HG03565 (cell line): ENCODE measurements at regions not wholly inside any gene's neighbourhood (a gene's known extent, or its start where the extent isn't known, plus 50 kb on each side); places are given as distances from the start of the nearest gene placed in this dataset.
"Not testable (repeated sequence)": the region's sequence is repeated elsewhere in the genome, so short reads cannot be mapped to it uniquely, and the experiment has no call there.

Experiments
- ATAC-seq: cut with Tn5 transposase; IDR thresholded peaks from one replicate; pipeline ENCODE4 v1.9.1; 2021; ENCODE audit warnings: mild to moderate bottlenecking, moderate library complexity; ENCODE audit not compliant: unreplicated experiment

DNA sequence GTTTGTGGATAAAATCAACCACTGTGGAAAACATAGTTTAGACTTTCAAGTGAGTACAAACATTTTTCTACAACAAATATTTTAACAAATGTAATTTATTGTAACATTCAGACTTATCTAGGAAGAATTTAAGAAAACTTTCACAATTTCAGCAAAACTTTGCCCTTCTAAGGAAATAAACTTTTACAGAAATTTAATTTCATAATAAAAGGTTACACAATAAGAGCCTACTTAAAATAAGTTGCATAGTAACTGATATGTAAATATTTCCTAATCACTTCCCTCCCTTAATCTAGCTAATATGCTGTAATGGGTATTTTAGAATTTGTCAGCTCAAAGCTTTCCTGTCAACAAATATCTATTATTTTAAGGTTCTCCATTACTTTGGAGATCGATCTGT, 1899.9 kb downstream of the MAT2B start:
- ATAC-seq = no peak

- no peak for ATAC-seq
Observed at GRCh38 chr5:165407352-165407751, 1901.9 kb downstream of the MAT2B start.

DNA sequence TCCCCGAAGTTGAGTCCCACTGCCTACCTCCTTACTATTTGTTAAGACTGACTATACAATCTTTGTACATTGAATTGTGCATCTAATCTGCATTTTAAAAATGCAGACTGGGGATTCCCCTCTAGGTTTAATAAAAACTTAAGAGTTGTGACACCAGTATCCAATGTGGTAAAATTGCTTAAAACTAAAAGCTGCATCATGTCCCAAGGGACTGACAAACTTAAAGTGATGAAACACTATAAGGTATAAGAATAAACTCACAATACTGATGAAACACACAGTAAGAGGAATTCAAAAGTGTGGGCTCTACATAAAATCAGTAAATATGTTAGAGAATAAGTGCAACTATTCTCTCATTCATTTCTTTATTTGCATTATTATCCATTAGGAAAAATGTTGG, 1905.1 kb downstream of the MAT2B start:
- ATAC-seq = no peak

DNA sequence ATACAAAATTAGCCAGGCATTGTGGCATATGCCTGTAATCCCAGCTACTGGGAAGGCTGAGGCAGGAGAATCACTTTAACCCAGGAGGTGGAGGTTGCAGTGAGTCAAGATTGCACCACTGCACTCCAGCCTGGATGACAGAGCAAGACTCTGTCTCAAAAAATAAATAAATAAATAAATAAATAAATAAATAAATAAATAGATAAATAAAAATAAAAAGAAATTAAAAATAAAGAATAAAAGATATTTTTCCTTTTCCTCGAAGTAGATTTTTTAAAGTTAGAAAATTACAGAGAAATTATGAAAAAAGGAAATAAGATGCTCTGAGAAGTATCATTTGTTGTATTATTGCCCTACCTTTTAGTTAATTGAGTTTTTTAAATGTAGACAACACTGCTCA, 1906.1 kb downstream of the MAT2B start:
- not testable (repeated sequence) for ATAC-seq

DNA sequence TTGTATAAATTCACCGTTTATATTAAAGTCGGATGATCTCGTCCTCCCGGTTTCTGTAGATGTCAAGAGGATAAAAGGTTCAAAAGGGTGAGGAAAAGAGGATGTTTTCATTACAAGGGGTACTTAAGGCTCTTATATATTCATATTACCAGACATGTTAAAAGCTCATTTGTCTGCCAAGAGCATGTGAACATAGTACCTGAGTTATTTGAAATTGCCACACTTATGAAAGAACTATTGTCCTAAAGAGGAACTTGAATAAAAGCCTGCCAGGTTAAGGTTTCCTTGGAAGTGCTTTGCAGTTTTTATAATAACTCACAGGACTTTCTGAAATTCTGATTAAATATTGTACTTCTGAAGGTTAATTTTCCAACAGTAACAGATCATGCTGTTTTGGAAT, 1915.1 kb downstream of the MAT2B start:
- no peak for ATAC-seq

GRCh38 chr5:165423697-165424299, 1918.4 kb downstream of the MAT2B start:
- no peak for ATAC-seq

- no peak for ATAC-seq
Observed at GRCh38 chr5:165425594-165425993, 1920.2 kb downstream of the MAT2B start.

GRCh38 chr5:165448753-165449152, 1943.3 kb downstream of the MAT2B start:
- no peak for ATAC-seq

DNA sequence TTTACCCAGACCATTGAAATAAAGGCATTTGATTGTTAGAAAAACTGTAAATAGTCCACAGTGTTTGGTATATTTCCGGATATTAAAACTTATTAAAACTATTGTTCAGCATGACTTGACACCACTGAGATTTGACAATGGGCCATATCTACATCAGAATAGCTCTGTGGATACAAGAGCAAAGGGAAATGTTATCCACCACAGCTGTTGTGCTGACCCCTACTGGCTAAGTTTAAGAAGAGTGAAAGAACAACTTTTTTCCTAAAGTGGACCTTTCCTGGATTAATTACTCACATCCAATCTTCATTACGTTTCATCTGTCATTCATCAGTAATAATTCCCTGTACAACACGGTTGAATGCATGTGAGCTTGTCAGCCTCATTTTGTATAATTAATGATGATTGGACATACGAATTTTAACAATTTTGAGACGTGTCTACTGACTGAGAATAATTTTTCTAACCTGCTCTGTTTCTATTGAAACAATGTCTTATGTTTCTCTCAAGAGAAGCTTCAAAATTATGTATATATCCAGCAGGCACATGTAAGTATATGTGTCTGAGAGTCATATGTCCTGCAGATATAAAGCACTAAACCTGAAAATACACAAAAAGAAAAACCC, 1952.6 kb downstream of the MAT2B start:
- ATAC-seq = no peak

GRCh38 chr5:165459232-165459631, 1953.8 kb downstream of the MAT2B start:
- ATAC-seq = no peak

GRCh38 chr5:165460911-165461310, 1955.5 kb downstream of the MAT2B start:
- ATAC-seq = no peak

DNA sequence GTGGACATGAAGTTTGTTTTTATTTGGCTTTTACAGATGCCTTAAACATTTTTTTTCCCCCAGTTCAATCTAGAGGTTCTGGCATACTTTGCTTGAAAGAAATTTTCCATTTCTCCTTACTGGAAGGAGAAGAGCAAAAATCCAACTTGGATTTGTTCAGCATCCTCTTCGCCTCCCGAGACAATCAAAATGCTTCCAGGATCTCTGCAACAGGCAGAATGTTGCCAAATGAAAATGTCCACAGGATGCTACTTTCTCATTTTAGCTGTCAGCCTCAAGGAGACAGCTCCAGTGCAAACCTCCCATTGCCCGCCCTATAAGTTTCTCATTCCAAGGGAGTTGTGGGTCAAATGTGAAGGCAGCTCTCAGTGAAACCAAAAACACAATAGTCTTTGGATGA, 1972.1 kb downstream of the MAT2B start:
- ATAC-seq = no peak

DNA sequence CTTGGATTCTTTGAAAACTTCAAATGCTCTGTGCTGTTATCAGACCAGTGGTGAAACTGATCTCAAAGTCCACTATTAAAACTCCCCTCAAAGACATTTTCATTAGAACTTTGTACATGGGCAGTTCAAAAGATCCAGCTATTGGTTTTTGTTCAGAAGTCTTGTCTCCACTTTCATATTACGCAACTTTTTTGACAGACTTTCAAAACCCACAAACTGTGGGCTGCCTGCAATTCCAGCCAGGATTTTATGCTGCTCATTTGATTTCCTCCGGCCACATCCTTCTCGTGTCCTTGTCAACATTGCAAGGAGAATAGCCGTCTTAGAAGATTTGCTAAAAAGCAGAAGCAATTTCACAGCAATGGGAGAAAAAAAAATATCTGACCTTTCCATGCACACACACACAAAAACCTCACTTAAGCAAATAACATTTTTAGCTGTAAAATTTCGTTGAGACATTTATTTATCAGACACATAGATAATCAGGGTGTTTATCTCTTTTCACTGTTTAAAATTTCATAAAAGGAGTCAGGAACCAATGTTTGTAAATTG, 1990.5 kb downstream of the MAT2B start:
- ATAC-seq = no peak

DNA sequence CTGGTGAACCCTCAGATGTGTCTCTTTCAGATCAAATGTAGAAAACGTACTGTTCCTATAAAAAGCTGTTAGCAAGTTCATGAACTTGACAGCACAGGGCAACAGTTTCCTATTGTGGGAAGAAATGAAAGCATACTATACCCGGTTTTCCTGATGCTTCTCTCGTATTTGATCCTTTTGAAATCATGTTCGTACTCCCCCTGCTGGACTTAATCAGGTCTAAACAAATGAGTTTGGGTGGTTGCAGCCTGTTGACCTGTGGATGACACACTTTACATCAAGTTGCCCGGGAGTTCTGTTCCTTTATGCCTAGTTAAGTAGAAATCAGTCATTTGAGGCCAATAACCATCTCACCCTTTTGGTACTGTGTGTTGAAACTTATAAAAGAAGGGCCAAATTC, 1992.3 kb downstream of the MAT2B start:
- no peak for ATAC-seq

GRCh38 chr5:165502893-165503691, 1997.7 kb downstream of the MAT2B start:
- ATAC-seq = no peak

- no peak for ATAC-seq
Observed at GRCh38 chr5:165504674-165505073, 1999.3 kb downstream of the MAT2B start.

DNA sequence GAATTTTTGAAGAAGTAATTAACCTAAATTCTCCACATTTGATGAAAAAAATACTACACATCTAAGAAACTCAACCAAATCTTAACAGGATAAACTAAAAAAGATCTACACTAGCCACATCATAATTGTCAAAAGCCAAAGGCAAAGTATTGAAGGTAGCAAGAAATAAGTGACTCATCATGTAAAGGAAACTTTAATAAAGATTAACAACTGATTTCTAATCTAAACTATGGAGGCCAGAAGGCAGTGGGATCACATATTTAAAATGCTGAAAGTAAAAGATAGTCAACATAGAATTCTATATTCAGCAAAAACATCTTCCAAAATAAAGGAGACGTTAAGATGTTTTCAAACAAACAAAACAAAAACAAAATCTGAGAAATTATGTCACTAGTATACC, 2002.9 kb downstream of the MAT2B start:
- ATAC-seq = no peak

GRCh38 chr5:165508861-165509260, 2003.4 kb downstream of the MAT2B start:
- no peak for ATAC-seq

DNA sequence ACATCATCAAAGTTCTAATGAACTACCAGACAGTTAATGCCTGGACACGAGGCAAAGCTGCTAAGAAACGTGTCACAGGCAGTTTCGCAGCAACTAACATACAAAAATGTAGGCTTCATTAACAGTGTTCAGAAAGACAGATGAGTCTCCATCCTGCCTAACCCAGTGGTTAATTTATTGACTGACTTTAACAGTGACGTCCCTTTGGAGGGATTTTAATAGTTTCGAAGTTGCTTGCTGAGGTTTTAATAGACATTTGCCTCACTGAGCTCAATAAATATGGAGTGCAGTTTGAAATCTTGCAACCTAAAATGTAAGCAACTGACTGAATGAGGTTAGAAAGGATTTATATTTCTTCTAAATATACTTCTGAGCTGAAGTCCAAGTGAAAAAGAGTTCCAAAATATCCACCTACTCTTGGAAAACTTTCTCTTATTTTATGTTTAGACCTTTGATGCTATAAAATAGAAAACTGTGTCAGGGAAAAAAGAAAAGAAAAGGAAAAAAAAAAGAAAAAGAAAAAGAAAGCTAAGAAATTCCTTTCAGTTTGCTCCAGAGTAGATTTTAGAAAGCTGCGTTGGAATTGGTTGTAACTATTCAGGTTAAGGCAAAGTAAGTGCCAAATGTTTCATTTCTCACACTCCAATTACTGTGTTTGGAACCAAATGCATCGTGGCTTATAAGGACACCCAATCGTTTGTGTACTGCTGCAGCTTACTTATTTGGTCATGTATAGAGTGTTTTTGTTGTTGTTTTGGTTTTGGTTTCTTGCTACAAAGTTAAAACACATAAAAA, 2016.6 kb downstream of the MAT2B start:
- no peak for ATAC-seq

GRCh38 chr5:165525271-165525670, 2019.9 kb downstream of the MAT2B start:
- no peak for ATAC-seq

GRCh38 chr5:165526357-165526756, 2020.9 kb downstream of the MAT2B start:
- no peak for ATAC-seq
